ENCODE measurements at regions not wholly inside any gene's neighbourhood (a gene's known extent, or its start where the extent isn't known, plus 50 kb on each side); places are given as distances from the start of the nearest gene placed in this dataset.

GRCh38 chr2:219905640-219906039 is 278.2 kb downstream of the SLC4A3 start:
- Histone ChIP-seq H2BK5ac (ENCODE audit: insufficient read length, low read length) (no peak overlapping the region), H3K4ac (ENCODE audit: low read depth, low read length) (no peak overlapping the region), H2BK120ac (ENCODE audit: low read depth, low read length, poor library complexity, severe bottlenecking) (no peak overlapping the region), H4K20me1 (ENCODE audit: control insufficient read depth, insufficient read depth, insufficient read length) (no peaks in the 10 kb centered on the region), H2BK20ac (ENCODE audit: low read depth, low read length, poor library complexity, severe bottlenecking) (no peak overlapping the region), H3T11ph (ENCODE audit: low read length) (no peak overlapping the region), H3K14ac (ENCODE audit: insufficient read depth, low read length) (no peak overlapping the region), H3K56ac (ENCODE audit: insufficient read length, low read depth, low read length) (no peak overlapping the region), H3K23ac (ENCODE audit: insufficient read length, low read depth, low read length) (no peak overlapping the region), H2BK12ac (ENCODE audit: insufficient read length, low read depth, low read length) (no peak overlapping the region), H4K5ac (ENCODE audit: insufficient read length, low read depth, low read length) (no peak overlapping the region), H4K91ac (ENCODE audit: insufficient read length, low read depth, low read length) (no peak overlapping the region), H3K23me2 (ENCODE audit: insufficient read length, low read depth, low read length, poor library complexity, severe bottlenecking) (no peaks in the 10 kb centered on the region), H3K4me2 (ENCODE audit: insufficient read depth, insufficient read length, low read length) (no peak overlapping the region), H3K27me3 (ENCODE audit: insufficient read depth, low read length) (no peaks in the 10 kb centered on the region), H3K27ac (ENCODE audit: insufficient read length, low read depth, low read length) (no peak overlapping the region), H3K79me1 (ENCODE audit: insufficient read depth, low read depth, low read length, poor library complexity, severe bottlenecking) (no peaks in the 10 kb centered on the region), H2AFZ (ENCODE audit: low read length) (no peak overlapping the region), H2AK5ac (ENCODE audit: insufficient read length, low read length) (no peak overlapping the region), H4K8ac (replicated peaks; ENCODE audit: insufficient read length, low read depth, low read length) (no peak overlapping the region), H3K9me3 (ENCODE audit: control insufficient read depth, low read depth, low read length) (no peaks in the 10 kb centered on the region), H3K18ac (ENCODE audit: insufficient read length, low read depth, low read length) (no peak overlapping the region), H3K79me2 (ENCODE audit: insufficient read depth, low read length) (no peaks in the 10 kb centered on the region), H3K4me1 (ENCODE audit: insufficient read depth, low read length) (no peaks in the 10 kb centered on the region), H3K9ac (ENCODE audit: extremely low read depth, insufficient read length, low read length) (no peak overlapping the region), H2BK15ac (ENCODE audit: low read depth, low read length) (no peak overlapping the region)
- DNase-seq, result no peak
- H3K27ac Mint-ChIP-seq, result no peak overlapping the region
- no CpG with 5 or more reads among the region's 2 CpGs for WGBS (ENCODE audit: extremely low coverage, insufficient read length, low lambda C conversion rate)
- no peak for TF ChIP-seq CTCF (conservative IDR thresholded peaks at IDR 0.05)
- no peak overlapping the region for H3K4me3 Mint-ChIP-seq
- H3K4me1 Mint-ChIP-seq, result peaks cover 12 to 13% of the 10 kb centered on the region in 2 experiments
- no peaks in the 10 kb centered on the region for H3K36me3 Mint-ChIP-seq (ENCODE audit: insufficient read depth in 1 of 3, low read depth in 3 of 3)
- H3K9me3 Mint-ChIP-seq, result no peaks in the 10 kb centered on the region
- peaks cover 3% of the 10 kb centered on the region for H3K27me3 Mint-ChIP-seq (ENCODE audit: low read depth)
